ENCODE measurements at regions not wholly inside any gene's neighbourhood (a gene's known extent, or its start where the extent isn't known, plus 50 kb on each side); places are given as distances from the start of the nearest gene placed in this dataset.
"Not testable (repeated sequence)": the region's sequence is repeated elsewhere in the genome, so short reads cannot be mapped to it uniquely, and the experiment has no call there.

DNA sequence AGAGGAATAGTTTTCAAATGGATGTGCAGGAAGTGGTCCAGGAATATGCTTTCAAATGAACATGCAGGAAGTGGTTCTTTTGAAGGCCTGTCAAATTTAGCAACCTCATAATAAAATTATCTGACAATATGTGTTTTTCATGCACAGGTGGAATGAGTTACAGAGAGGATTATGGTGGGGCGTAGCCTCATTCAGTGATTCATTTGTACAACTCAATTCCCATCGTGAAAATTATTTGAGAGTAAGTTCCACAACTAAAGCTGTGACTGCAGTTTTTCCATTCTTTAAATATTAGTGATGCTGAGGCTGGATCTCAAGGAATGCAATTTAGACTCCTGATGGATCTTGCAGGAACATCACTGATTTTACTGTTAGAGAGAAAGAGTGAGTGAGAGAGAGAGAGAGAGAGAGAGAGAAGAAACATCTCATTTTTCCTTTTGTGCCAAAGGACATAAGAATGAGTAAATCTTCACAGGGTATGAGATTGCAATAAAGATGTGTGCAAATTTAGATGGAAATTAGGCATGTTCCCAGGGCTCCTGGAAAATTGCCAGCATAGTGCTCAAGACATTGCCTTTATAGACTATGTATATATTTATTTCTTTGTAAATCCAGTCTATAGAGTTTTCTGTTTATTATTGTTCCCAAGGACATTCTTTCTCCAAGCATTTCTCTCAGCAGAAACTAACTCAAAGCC is 394.9 kb upstream of the ZEB2 start:
- DNase-seq (ENCODE audit: low read depth in 2 of 2): no peak

GRCh38 chr2:144914113-144914512 is 394.2 kb upstream of the ZEB2 start:
- DNase-seq (ENCODE audit: low read depth in 2 of 2): no peak

GRCh38 chr2:144912206-144912605 is 392.3 kb upstream of the ZEB2 start:
- DNase-seq (ENCODE audit: low read depth in 2 of 2): no peak

DNA sequence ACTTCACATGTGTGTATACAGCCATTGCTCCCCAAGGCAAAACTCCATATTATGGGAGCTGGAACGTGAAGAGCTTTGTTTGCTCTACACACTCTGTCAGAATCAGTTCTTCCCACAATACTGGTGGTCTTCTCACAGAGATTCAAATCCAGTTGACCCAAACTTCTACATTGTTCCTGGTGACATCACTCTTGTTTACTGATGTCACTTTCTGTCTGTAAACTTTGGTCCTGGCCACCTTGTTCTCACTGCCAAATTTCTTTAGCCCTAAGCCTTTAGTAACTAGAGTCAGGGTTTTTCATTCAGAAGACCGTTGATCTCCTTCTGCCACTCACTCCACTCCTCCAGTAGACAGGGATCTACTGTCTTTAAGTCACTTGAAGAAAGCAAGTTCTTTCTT is 386.0 kb upstream of the ZEB2 start:
- DNase-seq (ENCODE audit: low read depth in 2 of 2): no peak

DNA sequence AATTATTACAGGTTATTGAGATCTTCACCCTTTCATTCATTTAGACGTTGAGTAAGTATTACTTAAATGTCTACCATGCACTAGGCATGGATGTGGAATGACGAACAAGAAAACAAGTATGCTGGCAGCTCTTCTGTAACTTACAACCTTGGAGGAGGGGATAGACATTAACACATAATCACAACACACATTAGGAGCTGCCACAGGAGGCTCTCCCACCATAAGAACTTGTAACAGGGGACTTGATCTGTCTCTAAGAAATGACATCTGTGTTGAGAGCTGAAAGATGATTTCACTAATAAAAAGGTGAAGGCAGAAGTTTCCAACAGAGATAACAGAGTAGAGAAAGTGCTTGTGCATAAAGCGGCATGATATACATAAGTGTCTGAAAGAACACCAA is 384.7 kb upstream of the ZEB2 start:
- no peak for DNase-seq (ENCODE audit: low read depth in 2 of 2)

GRCh38 chr2:144903045-144903444 is 383.1 kb upstream of the ZEB2 start:
- DNase-seq (ENCODE audit: low read depth in 2 of 2): not testable (repeated sequence)

DNA sequence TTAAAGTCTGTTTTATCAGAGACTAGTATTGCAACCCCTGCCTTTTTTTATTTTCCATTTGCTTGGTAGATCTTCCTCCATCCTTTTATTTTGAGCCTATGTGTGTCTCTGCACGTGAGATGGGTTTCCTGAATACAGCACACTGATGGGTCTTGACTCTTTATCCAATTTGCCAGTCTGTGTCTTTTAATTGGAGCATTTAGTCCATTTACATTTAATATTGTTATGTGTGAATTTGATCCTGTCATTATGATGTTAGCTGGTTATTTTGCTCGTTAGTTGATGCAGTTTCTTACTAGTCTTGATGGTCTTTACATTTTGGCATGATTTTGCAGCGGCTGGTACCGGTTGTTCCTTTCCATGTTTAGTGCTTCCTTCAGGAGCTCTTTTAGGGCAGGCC is 381.5 kb upstream of the ZEB2 start:
- not testable (repeated sequence) for DNase-seq (ENCODE audit: low read depth in 2 of 2)

DNA sequence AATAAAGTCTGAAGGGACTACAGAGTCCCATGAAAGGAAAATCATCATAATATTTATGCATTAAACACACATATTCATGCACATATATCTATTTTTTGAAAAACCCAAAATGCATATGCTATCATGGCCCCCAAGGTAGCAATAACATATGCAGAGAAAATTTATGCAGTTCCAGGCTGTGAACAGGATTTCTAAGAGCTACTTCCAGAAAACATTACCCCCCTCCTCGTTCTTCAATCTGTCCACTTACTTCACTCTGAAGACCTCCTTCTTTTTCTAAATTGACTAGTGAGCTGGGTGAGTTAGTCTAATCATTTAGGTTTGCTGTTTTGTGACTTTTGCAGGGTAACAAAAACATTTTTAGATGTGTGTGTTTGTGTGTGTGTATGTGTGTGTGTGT is 376.4 kb upstream of the ZEB2 start:
- DNase-seq (ENCODE audit: low read depth in 2 of 2): no peak

GRCh38 chr2:144894612-144895599 is 375.0 kb upstream of the ZEB2 start:
- no peak for DNase-seq (ENCODE audit: low read depth in 2 of 2)

- no peak for DNase-seq (ENCODE audit: low read depth in 2 of 2)
These were observed 373.5 kb upstream of the ZEB2 start for GRCh38 chr2:144893464-144893863.

GRCh38 chr2:144890828-144891227 is 370.9 kb upstream of the ZEB2 start:
- no peak for DNase-seq (ENCODE audit: low read depth in 2 of 2)

GRCh38 chr2:144889348-144889747 is 369.4 kb upstream of the ZEB2 start:
- no peak for DNase-seq (ENCODE audit: low read depth in 2 of 2)

GRCh38 chr2:144886862-144887261 is 366.9 kb upstream of the ZEB2 start:
- DNase-seq (ENCODE audit: low read depth in 2 of 2): no peak

- DNase-seq (ENCODE audit: low read depth in 2 of 2): no peak
These were observed 358.0 kb upstream of the ZEB2 start for GRCh38 chr2:144877893-144878292.

DNA sequence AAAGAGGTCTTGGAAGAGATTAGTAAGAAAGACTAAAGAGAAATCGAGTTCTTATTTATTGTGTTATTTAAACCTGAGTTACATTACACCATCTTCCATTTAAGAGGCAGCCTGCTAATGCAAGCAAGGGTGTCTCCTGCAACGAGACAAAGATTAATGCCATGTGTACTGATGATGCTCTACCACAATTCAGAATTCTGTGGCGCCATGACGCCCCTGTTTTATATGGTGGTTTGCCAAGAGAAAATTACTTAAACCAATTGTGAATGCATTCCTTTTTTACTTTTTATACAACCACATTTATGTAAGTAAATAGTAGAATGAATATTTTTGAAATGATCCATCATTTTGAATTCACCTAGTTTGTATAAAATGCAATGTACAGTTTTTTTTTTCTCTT is 356.1 kb upstream of the ZEB2 start:
- DNase-seq (ENCODE audit: low read depth in 2 of 2): no peak

DNA sequence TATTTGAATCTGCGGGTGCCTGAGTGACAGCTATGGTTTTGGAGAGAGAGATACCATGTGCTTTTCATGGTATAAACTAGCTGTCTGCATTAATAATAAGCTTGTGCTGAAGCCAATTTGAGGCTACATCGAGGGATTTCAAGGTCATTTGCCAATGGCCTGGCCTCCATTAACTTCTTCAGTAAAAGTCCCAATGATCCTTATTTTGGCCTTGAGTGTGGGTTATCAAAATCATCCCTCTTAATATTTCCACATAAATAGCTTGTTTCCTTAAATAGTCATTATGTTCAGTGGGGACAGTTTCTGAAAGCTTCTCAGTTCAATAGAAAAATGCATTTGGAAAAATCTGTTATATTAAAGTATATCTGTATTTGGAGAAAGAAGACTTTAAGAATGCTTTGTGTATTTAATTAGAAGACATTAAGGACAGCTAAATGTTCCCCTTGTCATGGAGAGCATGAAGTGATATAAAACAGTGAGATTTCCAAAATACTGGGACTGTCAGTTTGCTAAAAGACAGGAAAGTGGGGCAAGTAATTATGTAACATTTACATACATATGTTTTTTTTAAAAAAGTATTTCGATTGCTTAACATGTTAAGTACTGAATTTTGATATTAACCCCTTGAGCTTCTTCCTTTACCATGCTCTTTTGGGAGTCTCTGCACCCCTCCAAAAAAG is 355.5 kb upstream of the ZEB2 start:
- DNase-seq (ENCODE audit: low read depth in 2 of 2): no peak

DNA sequence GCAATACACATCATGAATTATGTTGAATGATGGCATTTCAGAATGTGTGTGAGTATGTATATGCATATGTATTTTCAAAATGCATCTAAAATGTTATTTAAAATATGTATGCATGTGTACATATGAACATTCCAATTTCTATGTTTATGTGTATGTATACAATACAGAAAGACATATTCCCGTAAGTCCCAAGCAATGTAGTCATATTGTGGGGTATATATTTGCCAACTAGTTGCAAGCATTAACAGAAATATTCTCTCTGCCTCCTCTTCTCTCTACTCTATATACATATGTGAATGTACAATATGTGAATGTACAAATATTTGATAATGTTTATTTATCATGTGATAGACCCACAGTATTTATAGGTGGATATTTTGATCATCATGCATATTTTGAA is 345.8 kb upstream of the ZEB2 start:
- no peak for DNase-seq (ENCODE audit: low read depth in 2 of 2)

DNA sequence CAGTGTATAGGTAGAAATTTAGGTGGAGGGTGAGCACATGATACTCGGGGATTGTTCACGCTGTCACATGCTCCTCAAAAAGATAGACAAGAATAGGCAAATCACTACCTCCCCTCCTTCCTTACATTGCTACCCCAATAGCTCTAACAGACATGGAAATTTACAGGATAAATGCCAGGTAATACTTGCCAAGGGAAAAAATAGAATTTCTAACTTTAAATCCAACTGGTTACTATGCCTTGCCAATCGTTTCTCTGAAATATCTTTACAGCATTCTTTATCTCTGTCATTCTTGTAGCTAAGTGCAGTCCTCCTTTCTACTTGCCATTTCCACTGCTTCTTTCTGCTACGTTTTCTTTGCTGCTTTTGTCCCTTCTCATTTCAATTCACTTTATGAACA is 339.8 kb upstream of the ZEB2 start:
- no peak for DNase-seq (ENCODE audit: low read depth in 2 of 2)

DNA sequence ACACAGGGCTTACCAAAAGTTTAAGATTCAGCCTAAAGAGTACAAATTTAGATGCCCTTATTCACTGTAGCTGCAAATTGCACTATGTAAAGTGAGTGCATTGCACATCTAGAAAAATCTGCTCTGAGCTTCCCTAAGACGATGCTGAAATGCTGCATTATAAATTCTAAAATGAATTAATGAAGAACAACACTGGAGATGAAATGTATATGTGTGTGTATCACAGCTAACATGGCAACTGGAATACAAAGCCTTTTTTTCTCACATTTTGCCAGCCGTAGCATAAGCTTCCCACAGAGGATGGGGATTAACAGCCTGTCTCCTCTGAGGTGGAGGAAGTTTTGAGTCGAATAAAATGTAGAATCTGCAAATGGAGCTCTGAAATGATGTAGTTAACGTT is 338.3 kb upstream of the ZEB2 start:
- DNase-seq (ENCODE audit: low read depth in 2 of 2): no peak

DNA sequence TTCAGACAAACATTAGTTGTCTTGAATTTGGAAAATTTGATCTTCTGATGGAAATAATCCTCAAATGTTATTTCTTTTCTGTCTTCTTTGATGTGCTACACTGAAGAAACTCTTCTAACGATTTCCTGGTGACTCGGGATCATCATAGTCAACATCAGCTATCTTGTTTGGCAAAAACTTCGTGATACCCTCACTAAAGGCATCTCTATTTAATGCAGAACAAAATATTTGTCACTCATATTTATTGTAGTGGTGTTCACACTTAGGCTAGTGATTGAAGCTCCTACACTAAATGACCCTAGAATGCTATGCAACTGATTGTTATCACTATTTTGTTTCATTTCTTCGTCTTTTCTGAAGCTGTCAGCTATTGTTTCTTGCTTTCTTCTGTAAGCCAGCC is 334.7 kb upstream of the ZEB2 start:
- DNase-seq (ENCODE audit: low read depth in 2 of 2): no peak

DNA sequence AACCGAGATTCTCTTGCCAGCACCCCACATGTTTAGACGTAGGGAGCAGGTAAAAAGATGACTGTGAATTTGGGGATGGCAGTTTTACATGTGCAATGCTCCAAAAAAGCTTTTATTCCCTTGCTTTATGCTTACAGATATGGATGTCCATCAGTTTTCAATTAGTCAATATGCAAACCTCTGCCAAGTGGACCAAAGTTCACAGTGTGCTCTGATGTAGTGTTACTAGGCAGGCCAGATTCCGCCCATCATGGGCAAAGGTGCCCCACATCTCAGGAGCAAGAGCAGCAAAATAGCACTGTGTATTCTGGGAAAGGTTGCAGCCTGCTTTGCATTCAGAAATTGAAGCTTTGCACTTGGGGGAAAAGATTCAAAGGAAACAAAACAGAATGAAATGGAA is 329.7 kb upstream of the ZEB2 start:
- no peak for DNase-seq (ENCODE audit: low read depth in 2 of 2)

DNA sequence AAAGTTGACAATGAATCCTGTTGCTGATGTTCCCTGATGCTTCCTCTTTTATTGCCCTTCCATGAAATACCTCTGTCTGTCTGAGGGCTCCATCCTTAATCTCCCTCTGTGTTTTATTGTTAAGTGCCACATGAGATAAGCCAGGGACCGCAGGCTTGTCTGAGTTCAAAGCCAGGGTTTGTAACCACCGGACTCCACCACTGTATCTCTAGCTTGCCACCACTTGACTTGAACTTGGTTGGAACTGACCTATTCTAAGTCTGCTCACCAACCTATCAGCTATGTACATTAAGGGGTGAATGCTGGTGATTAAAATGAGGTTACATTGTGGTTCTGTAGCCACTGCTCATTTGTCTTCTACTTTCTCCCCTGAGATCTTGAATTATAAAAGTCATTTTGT is 328.5 kb upstream of the ZEB2 start:
- no peak for DNase-seq (ENCODE audit: low read depth in 2 of 2)
